CD4-positive, alpha-beta T cell (primary cell): ENCODE measurements at regions not wholly inside any gene's neighbourhood (a gene's known extent, or its start where the extent isn't known, plus 50 kb on each side); places are given as distances from the start of the nearest gene placed in this dataset.

ENCODE experiments used
- ATAC-seq: fragments of 200-7000 bp; cut with Tn5 transposase; one replicate; pipeline ENCODE4 v1.10.0; 2022; ENCODE audit warnings: mild to moderate bottlenecking; ENCODE audit not compliant: poor library complexity
- CTCF ChIA-PET: fragments of 350-600 bp; sonication (Branson Sonifier 250); formaldehyde crosslinking; loops from one replicate; lab custom pipeline; 2021; ENCODE audit warnings: antibody characterized with exemption, inconsistent platforms; lab: Charles Lee
- POLR2A ChIA-PET: fragments of 350-600 bp; sonication (Branson Sonifier 250); formaldehyde crosslinking; loops from one replicate; lab custom pipeline; 2021; ENCODE audit warnings: antibody characterized with exemption, inconsistent platforms; lab: Charles Lee
- DNase-seq, 14 experiments: peaks; one replicate each; pipeline ENCODE4 v3.0.0-alpha.2; 2013 to 2020; ENCODE audit warnings: mixed read lengths in 2 of 14
- H3K27ac ChIP-seq, 2 donors: one replicate each; pipeline versions ENCODE4 v1.5.1 to v1.7.0; 2013; ENCODE audit warnings: low read length in 2 of 2, low read depth in 1 of 2, mild to moderate bottlenecking in 1 of 2
- H3K27me3 ChIP-seq, 2 experiments: 1 replicate in 1 of 2; 2 replicates in 1 of 2; pipeline versions ENCODE4 v1.6.1 to v1.7.0; 2013; ENCODE audit warnings: low read length in 2 of 2, control low read depth in 1 of 2, mild to moderate bottlenecking in 1 of 2, moderate library complexity in 1 of 2; ENCODE audit not compliant: insufficient read depth in 2 of 2, control insufficient read depth in 1 of 2
- H3K36me3 ChIP-seq: one replicate; pipeline ENCODE4 v1.6.1; 2013; ENCODE audit warnings: low read length, control low read depth; ENCODE audit not compliant: insufficient read depth
- H3K4me1 ChIP-seq: one replicate; pipeline ENCODE4 v1.6.1; 2013; ENCODE audit warnings: low read length, control low read depth; ENCODE audit not compliant: insufficient read depth
- H3K4me3 ChIP-seq: one replicate; pipeline ENCODE4 v1.5.1; 2013; ENCODE audit warnings: mild to moderate bottlenecking, low read length, moderate library complexity
- H3K9me3 ChIP-seq, 2 experiments: 1 replicate in 1 of 2; 2 replicates in 1 of 2; pipeline versions ENCODE4 v1.6.1 to v1.7.0; 2013; ENCODE audit warnings: low read length in 2 of 2, mild to moderate bottlenecking in 2 of 2, control low read depth in 1 of 2, moderate library complexity in 1 of 2; ENCODE audit not compliant: control insufficient read depth in 1 of 2, insufficient read depth in 1 of 2
- H3K27ac Mint-ChIP-seq: one replicate; pipeline ENCODE4 v1.8.0; 2020; ENCODE audit warnings: mixed read lengths
- H3K27me3 Mint-ChIP-seq: one replicate; pipeline ENCODE4 v1.8.0; 2021; ENCODE audit warnings: mixed read lengths
- H3K36me3 Mint-ChIP-seq: one replicate; pipeline ENCODE4 v1.8.0; 2021; ENCODE audit warnings: low read depth, mixed read lengths
- H3K4me1 Mint-ChIP-seq: one replicate; pipeline ENCODE4 v1.8.0; 2021; ENCODE audit warnings: low read depth, mixed read lengths
- H3K4me3 Mint-ChIP-seq: one replicate; pipeline ENCODE4 v1.8.0; 2020; ENCODE audit warnings: mild to moderate bottlenecking, mixed read lengths
- H3K9me3 Mint-ChIP-seq: one replicate; pipeline ENCODE4 v1.8.0; 2020; ENCODE audit warnings: mixed read lengths
- intact Hi-C, 2 experiments: fragments of 100-400 bp; cut with DNase I in 1 of 2; cut with micrococcal nuclease in 1 of 2; formaldehyde crosslinking; loops; one replicate each; pipeline versions ENCODE4 v1.15.1 to v1.9.0; 2023 to 2025; cut with DNase I, micrococcal nuclease
- TF ChIP-seq, protein P1 (sequence below): fragments of 200-600 bp; IDR thresholded peaks from one replicate; pipeline ENCODE4 v1.8.0; 2022; ENCODE audit warnings: antibody characterized with exemption, mild to moderate bottlenecking

GRCh38 chr1:71252900-71253299, 172.1 kb upstream of the ZRANB2 start:
- TF ChIP-seq, protein P1, sequence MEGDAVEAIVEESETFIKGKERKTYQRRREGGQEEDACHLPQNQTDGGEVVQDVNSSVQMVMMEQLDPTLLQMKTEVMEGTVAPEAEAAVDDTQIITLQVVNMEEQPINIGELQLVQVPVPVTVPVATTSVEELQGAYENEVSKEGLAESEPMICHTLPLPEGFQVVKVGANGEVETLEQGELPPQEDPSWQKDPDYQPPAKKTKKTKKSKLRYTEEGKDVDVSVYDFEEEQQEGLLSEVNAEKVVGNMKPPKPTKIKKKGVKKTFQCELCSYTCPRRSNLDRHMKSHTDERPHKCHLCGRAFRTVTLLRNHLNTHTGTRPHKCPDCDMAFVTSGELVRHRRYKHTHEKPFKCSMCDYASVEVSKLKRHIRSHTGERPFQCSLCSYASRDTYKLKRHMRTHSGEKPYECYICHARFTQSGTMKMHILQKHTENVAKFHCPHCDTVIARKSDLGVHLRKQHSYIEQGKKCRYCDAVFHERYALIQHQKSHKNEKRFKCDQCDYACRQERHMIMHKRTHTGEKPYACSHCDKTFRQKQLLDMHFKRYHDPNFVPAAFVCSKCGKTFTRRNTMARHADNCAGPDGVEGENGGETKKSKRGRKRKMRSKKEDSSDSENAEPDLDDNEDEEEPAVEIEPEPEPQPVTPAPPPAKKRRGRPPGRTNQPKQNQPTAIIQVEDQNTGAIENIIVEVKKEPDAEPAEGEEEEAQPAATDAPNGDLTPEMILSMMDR, result no peak
- ATAC-seq, result no peak
- ChIA-PET CTCF (no interaction called here), POLR2A (no interaction called here)
- H3K27ac Mint-ChIP-seq, result no peak overlapping the region
- peaks cover 3% of the 10 kb centered on the region for H3K9me3 Mint-ChIP-seq
- Histone ChIP-seq H3K4me1 (no peaks in the 10 kb centered on the region), H3K27ac (no peak overlapping the region), H3K27me3 (no peaks in the 10 kb centered on the region), H3K36me3 (no peaks in the 10 kb centered on the region), H3K4me3 (no peak overlapping the region), H3K9me3 (no peaks in the 10 kb centered on the region)
- DNase-seq, result no peak
- H3K4me3 Mint-ChIP-seq, result no peak overlapping the region
- intact Hi-C loops, result no loop called here
- H3K27me3 Mint-ChIP-seq, result no peaks in the 10 kb centered on the region
- no peaks in the 10 kb centered on the region for H3K36me3 Mint-ChIP-seq
- no peaks in the 10 kb centered on the region for H3K4me1 Mint-ChIP-seq

GRCh38 chr1:71245246-71245645, 164.4 kb upstream of the ZRANB2 start:
- Histone ChIP-seq H3K4me3 (no peak overlapping the region), H3K27me3 (no peaks in the 10 kb centered on the region), H3K4me1 (no peaks in the 10 kb centered on the region), H3K9me3 (no peaks in the 10 kb centered on the region), H3K36me3 (no peaks in the 10 kb centered on the region), H3K27ac (no peak overlapping the region)
- H3K27ac Mint-ChIP-seq, result no peak overlapping the region
- peaks cover 2% of the 10 kb centered on the region for H3K9me3 Mint-ChIP-seq
- ATAC-seq, result no peak
- H3K36me3 Mint-ChIP-seq, result no peaks in the 10 kb centered on the region
- no peak for DNase-seq
- intact Hi-C loops, result no loop called here
- H3K27me3 Mint-ChIP-seq, result no peaks in the 10 kb centered on the region
- POLR2A ChIA-PET, result no interaction called here
- CTCF ChIA-PET, result no interaction called here
- TF ChIP-seq, protein P1, result no peak
- no peak overlapping the region for H3K4me3 Mint-ChIP-seq
- no peaks in the 10 kb centered on the region for H3K4me1 Mint-ChIP-seq

- Histone ChIP-seq H3K27me3 (no peaks in the 10 kb centered on the region), H3K36me3 (no peaks in the 10 kb centered on the region), H3K9me3 (no peaks in the 10 kb centered on the region), H3K4me1 (no peaks in the 10 kb centered on the region), H3K27ac (no peak overlapping the region), H3K4me3 (no peak overlapping the region)
- Mint-ChIP-seq H3K9me3 (peaks cover 2% of the 10 kb centered on the region), H3K4me3 (no peak overlapping the region), H3K27ac (no peak overlapping the region), H3K27me3 (no peaks in the 10 kb centered on the region), H3K36me3 (no peaks in the 10 kb centered on the region), H3K4me1 (no peaks in the 10 kb centered on the region)
- TF ChIP-seq, protein P1, result no peak
- ATAC-seq, result no peak
- DNase-seq, result no peak
- ChIA-PET CTCF (no interaction called here), POLR2A (no interaction called here)
- intact Hi-C loops, result no loop called here
Measured at GRCh38 chr1:71242239-71242638, 161.4 kb upstream of the ZRANB2 start.
